ENCODE measurements at regions not wholly inside any gene's neighbourhood (a gene's known extent, or its start where the extent isn't known, plus 50 kb on each side); places are given as distances from the start of the nearest gene placed in this dataset.
"Not testable (repeated sequence)": the region's sequence is repeated elsewhere in the genome, so short reads cannot be mapped to it uniquely, and the experiment has no call there.

GRCh38 chr17:52737071-52737470 is 578.6 kb upstream of the CA10 start:
- no peak for DNase-seq

DNA sequence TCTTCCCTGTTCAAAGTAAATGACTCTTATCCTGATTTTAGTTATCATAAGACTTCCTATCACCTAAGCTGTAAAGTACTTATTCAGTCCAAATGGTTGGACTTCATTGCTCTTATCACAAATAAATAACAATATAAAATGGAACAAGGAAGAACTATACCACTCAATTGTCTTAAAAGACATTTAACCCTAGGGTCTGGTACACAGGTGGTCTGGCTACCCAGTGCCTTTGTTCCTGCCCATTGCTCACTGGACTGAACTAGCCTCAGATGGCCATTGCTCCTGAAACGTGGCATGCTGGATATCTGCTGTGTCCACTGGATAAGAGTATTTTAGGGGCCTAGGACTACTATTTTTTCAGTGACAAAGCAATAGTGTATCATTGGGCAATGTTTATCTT is 574.3 kb upstream of the CA10 start:
- DNase-seq, result no peak

- no peak for DNase-seq
Observed at GRCh38 chr17:52724578-52724977, 566.1 kb upstream of the CA10 start.

DNA sequence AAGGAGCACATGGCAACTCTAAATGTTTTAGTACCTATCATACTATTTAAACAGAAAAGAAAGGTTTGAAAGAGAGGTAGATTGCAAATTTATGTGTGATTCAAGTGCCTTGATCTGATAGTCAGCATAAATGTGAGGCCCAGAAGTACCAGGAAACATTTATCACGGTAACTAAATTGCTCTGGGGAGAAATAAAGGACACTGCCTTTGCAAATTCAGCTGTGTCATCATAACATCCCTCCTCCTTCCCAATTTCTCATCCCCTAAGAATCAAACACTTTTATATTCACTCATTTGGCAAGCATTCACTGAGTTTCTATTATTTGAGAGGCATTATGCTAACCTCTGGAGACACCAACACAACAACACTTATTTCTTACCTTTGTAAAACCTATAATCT is 563.4 kb upstream of the CA10 start:
- DNase-seq, result no peak

DNA sequence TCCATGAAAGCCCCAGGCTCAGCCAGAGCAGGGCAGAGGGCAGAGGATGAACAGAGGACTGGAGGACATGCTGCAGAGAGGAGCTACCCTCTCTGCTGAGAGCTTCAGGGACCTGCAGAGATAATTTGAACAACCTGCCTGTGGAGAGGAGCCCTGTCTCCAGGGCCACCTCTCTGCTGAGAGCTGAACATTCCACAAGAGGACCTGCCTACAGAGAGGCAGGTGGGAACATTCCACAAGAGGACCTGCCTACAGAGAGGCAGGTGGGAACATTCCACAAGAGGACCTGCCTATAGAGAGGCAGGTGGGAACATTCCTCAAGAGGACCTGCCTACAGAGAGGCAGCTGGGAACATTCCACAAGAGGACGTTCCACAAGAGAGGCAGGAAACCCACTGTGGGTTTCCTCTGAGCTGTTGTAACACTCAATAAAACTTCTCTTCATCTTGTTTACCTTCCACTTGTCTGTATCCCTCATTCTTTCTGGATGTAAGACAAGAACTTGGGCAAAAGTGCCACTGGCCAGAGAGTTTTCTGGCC is 551.9 kb upstream of the CA10 start:
- DNase-seq, result no peak

- DNase-seq, result no peak
Observed at GRCh38 chr17:52709724-52710123, 551.2 kb upstream of the CA10 start.

DNA sequence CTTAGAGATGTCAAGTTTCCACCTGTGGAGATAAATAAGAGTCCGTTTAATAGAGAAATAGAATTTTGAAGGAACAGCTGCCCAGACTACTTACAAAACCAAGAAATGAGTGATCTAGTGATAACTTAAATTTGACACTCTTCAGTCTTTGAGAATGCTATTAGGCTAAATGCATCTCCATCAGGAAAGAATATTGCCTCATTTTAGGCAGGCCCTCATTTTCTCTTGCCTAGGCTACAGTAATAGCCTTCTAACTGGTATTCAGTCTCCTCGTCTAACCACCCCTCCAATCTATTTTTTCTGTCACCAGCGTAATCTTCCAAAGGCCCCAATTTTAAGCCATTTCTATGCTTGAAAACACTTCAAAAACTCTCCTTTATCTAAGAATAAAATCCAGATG is 537.8 kb upstream of the CA10 start:
- DNase-seq, result no peak

- DNase-seq, result no peak
Observed at GRCh38 chr17:52686140-52686539, 527.6 kb upstream of the CA10 start.

DNA sequence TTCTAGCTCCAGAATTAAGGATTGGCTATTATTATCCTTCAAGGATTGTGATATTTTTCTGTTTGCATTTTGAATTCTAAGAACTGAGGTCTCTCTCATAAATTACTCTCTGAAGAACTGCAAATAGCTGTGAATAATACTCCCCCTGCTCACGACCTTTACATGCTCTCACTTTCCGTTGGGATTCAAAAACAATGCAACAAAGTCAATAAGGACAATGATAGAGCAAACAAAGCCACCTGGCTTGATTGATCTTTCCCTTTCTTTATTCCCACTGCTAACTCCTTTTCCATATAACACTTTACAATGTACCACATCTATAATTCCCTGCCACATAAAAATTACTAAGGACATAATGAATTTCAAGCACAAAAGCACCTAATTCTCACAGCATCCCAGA is 523.0 kb upstream of the CA10 start:
- DNase-seq, result no peak

DNA sequence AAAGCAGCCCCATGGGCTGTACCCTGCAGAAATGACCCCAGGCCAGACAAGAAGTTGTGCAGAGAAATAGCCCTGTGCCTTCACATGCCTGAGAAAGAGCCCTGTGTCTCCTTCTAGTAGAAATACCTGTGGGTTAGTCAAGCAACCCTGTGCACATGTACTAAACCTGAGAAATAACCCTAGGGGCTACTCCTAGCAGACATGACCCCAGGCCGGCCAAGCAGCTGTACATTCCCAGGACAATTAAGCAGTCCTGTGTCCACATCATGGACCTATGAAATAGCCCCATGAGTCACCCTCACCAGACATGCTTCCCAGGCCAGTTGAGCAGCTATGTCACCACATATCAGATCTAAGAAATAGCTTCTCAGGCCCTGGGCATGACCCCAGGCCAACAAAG is 519.7 kb upstream of the CA10 start:
- no peak for DNase-seq

DNA sequence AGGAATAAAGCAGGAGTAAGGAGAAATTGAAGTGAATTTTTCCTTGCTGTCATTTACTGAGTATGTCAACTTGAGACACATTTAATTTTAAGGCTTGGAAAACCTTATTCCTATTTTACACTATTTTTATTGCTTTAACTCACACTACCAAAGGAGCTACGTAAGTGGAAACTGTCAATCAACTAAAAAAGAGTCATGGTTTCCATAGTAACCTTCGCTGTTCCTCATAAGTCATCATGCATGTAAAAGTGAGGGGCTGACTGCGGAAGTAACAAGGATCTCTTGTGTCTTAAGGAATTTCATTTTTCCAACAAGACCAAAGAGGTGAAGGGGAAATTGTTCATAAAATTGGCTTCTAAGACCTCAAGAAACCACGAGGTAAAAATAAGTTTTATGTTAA is 516.2 kb upstream of the CA10 start:
- no peak for DNase-seq

GRCh38 chr17:52673791-52674190 is 515.3 kb upstream of the CA10 start:
- no peak for DNase-seq

- DNase-seq, result no peak
Observed at GRCh38 chr17:52666264-52666663, 507.8 kb upstream of the CA10 start.

DNA sequence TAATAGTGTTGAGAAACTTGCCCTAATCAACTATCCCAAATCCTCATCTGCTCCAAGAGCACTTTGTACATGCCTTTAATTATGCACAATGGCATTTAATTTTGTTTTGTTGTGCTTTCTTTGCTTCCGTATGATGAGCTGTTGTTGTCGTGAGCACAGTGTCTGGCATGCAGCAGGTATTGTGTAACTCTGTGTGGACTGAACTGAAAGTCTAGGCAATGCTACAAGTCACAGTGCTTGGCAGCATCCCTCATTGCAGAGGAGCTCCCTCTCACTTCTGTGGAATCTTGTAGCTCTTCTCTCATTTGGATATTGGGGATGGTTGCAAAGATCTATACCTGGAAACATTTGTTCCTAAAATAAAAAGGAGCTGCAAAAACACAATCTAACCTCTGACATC is 502.2 kb upstream of the CA10 start:
- no peak for DNase-seq

DNA sequence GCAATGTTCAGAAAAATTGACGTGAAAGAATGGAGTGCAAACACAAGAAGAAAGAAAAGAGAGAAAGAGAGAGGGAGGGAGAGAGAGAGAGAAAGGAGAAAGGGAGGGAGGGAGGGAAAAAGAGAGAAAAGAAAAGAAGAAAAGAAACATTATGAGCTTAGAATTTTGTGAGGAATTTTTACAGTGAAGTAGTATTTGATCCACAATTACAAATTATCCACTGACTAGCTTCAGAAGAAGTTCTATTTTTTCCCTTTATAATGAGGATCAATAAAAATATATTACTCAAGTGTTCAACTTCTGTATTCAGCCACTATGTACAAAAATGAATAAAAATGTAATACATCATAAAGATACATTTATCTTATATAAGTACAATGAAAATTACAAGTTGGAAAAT is 494.5 kb upstream of the CA10 start:
- DNase-seq, result no peak

DNA sequence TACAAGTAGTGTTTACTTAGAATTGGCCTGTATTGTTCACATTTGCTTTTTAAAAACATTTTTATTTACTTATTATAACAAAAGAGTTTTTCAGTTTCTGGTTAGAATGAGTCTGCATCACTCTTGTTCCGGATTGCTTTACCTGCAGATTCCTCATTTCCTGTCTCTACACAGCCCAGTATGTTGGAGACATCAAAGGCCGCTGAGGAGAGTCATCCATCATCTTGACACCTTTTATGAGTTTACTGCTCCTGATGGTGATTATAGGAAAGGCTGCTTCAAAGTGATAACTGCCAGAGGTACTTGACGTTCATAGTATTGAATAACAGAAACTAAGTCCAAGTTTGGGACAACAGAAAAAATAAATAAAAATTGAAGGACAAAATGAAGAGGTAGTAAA is 490.5 kb upstream of the CA10 start:
- peak; percentile 33 for DNase-seq

- no peak for DNase-seq
Observed at GRCh38 chr17:52647411-52647810, 488.9 kb upstream of the CA10 start.

DNA sequence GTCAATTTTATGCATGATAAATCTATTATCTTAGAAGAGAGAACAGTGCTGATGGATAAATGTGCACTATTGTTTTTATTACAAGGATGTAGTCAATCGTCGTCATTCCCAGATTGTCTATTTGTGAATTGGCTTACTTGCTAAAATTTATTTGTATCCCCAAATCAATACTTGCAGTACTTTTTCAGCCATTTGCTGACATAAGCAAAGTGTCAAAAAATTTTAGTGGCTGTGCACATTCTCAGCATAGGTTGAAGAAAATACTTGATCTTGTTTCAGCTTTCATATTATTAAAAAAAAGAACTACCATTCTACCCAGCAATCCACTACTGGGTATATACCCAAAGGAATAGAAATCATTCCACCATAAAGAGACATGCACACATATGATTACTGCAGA is 477.9 kb upstream of the CA10 start:
- no peak for DNase-seq

GRCh38 chr17:52606590-52606989 is 448.1 kb upstream of the CA10 start:
- no peak for DNase-seq

GRCh38 chr17:52606098-52606497 is 447.6 kb upstream of the CA10 start:
- no peak for DNase-seq

DNA sequence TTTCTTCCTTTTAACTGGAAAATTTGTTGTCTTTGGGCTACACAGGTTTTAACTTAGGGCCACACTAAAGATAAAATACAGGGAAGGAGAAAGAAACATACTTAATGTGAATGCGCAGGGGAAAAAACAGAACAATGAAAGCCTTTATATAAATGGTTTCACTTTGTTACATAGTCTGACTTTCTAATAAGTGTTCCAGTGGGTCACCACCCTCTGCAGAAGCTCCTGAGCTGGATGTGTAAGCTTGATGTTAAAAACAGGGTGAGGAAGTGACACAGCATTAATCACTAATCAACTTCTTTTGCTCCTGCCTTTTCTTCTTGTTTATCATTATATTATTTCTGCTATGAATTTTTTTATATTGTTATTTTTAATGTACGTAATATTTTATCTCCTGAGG is 445.6 kb upstream of the CA10 start:
- no peak for DNase-seq

GRCh38 chr17:52597452-52598215 is 439.1 kb upstream of the CA10 start:
- DNase-seq, result not testable (repeated sequence)

GRCh38 chr17:52594516-52594915 is 436.0 kb upstream of the CA10 start:
- DNase-seq, result no peak

GRCh38 chr17:52546990-52547389 is 388.5 kb upstream of the CA10 start:
- no peak for DNase-seq

Data from left kidney (tissue), 1 donor.